Mucosa of descending colon (tissue), 3 donors: ENCODE measurements at regions not wholly inside any gene's neighbourhood (a gene's known extent, or its start where the extent isn't known, plus 50 kb on each side); places are given as distances from the start of the nearest gene placed in this dataset.

Source experiments
- ATAC-seq: fragments of 200-7000 bp; cut with Tn5 transposase; one replicate; pipeline ENCODE4 v1.9.1; 2020; ENCODE audit warnings: mild to moderate bottlenecking, moderate library complexity
- DNase-seq, 3 donors: peaks; one replicate each; pipeline ENCODE4 v3.0.0-alpha.2; 2020
- H3K36me3 ChIP-seq: fragments of 200-600 bp; one replicate; pipeline ENCODE4 v1.8.0; 2021; ENCODE audit warnings: low read depth, mild to moderate bottlenecking
- H3K4me1 ChIP-seq: fragments of 200-600 bp; one replicate; pipeline ENCODE4 v1.8.0; 2021; ENCODE audit warnings: low read depth, mild to moderate bottlenecking
- H3K4me3 ChIP-seq: fragments of 200-600 bp; one replicate; pipeline ENCODE4 v1.8.0; 2021; ENCODE audit warnings: mild to moderate bottlenecking
- H3K9me3 ChIP-seq: fragments of 200-600 bp; one replicate; pipeline ENCODE4 v1.8.0; 2021; ENCODE audit warnings: mild to moderate bottlenecking
- intact Hi-C, 2 donors: fragments of 100-400 bp; cut with DNase I in 1 of 2; cut with micrococcal nuclease in 1 of 2; formaldehyde crosslinking; loops; one replicate each; pipeline versions ENCODE4 v1.11.0 to v1.11.1; 2022; cut with DNase I, micrococcal nuclease
- TF ChIP-seq, protein P1 (sequence below): fragments of 200-600 bp; IDR thresholded peaks from one replicate; pipeline ENCODE4 v1.8.0; 2022; ENCODE audit warnings: antibody characterized with exemption, mild to moderate bottlenecking
- donor health status: DM: no; HTN: no; CAD: no; lungs with moderate emphysema.
- donor health status: DM: no; HTN: no; CAD: no.
- donor health status: DM: no; HTN: yes; CAD: no.

DNA sequence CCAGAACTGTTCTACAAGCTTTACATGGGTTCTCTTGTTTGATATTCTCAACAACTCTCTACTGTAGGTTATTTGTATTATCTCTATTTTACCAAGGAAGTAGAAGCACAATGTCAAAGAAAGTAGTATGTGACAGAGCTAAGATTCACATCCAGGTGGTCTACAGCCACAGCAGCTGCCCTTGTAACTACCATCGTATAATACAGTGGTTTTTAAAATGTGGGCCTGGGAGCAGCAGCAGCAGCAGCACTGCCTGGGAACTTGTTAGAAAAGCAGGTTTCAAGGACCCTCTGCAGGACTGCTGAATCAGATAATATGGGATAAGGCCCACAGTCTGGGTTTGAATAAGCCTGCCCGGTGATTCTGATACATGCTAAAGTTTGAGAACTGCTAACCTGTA lies 357.1 kb upstream of the SATB1 start:
- H3K4me3 ChIP-seq: no peak overlapping the region
- no peak for ATAC-seq
- TF ChIP-seq, protein P1, sequence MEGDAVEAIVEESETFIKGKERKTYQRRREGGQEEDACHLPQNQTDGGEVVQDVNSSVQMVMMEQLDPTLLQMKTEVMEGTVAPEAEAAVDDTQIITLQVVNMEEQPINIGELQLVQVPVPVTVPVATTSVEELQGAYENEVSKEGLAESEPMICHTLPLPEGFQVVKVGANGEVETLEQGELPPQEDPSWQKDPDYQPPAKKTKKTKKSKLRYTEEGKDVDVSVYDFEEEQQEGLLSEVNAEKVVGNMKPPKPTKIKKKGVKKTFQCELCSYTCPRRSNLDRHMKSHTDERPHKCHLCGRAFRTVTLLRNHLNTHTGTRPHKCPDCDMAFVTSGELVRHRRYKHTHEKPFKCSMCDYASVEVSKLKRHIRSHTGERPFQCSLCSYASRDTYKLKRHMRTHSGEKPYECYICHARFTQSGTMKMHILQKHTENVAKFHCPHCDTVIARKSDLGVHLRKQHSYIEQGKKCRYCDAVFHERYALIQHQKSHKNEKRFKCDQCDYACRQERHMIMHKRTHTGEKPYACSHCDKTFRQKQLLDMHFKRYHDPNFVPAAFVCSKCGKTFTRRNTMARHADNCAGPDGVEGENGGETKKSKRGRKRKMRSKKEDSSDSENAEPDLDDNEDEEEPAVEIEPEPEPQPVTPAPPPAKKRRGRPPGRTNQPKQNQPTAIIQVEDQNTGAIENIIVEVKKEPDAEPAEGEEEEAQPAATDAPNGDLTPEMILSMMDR: no peak
- no peaks in the 10 kb centered on the region for H3K9me3 ChIP-seq
- intact Hi-C loops: no loop called here
- no peaks in the 10 kb centered on the region for H3K4me1 ChIP-seq
- H3K36me3 ChIP-seq: no peaks in the 10 kb centered on the region
- DNase-seq: no peak

DNA sequence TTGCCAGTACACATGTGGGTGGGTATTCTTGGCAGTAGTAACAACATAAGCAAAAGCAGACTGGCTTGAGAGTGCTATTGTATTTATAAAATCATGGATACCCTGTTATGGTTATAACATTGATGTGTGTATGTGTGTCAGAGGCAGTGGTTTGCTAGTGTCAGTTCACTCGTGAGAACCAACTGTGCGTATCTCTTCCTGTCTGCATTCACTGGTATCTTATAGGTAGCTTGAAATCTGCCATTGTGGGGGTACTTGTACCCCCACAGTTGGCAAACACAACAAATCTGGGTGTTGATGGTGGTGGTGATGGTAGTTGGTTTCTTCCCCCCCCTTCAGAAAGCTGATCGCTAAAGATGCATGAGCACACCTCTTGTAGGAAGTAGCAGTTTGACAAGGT lies 355.8 kb upstream of the SATB1 start:
- TF ChIP-seq, protein P1: no peak
- Histone ChIP-seq H3K4me3 (no peak overlapping the region), H3K4me1 (no peaks in the 10 kb centered on the region), H3K36me3 (no peaks in the 10 kb centered on the region), H3K9me3 (no peaks in the 10 kb centered on the region)
- no peak for DNase-seq
- intact Hi-C loops: no loop called here
- no peak for ATAC-seq

DNA sequence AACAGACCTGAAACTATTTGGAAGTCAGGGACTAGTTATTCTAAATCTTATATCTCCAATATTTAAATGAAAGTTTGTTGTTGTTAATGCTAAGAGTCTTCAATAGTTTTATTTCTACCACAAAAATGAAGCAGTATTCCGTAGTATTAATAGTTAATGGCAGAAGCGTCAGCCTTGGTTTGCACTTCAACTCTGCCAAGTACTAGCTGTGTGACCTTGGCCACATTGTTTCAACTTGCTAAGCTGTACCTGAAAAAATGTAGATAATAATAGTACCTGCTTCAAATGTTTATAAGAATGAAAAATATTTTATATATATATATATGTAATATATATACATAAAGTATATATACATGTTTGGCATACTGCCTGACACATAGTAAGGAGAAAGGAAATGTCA lies 354.6 kb upstream of the SATB1 start:
- Histone ChIP-seq H3K36me3 (no peaks in the 10 kb centered on the region), H3K4me3 (no peak overlapping the region), H3K4me1 (no peaks in the 10 kb centered on the region), H3K9me3 (no peaks in the 10 kb centered on the region)
- TF ChIP-seq, protein P1: no peak
- intact Hi-C loops: no loop called here
- no peak for DNase-seq
- no peak for ATAC-seq

DNA sequence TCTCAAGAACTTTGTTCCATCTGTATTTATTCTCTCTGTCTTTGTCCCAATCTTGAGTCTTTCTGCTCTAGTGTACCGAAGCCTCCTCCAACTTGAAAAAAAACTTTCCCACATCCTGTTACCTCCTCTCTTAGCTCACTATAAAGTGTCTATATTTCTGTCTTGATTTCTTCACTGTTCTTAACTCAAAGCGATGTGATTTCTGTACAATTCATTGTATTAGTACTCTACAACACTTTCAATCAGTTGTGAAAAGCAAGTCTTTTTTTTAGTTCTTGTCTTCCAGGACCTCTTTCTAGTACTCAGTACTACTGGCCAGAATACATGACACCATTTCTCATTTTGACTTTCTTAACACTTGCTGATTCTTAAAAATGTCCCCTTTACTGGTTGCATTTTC lies 353.5 kb upstream of the SATB1 start:
- no peaks in the 10 kb centered on the region for H3K9me3 ChIP-seq
- TF ChIP-seq, protein P1: no peak
- intact Hi-C loops: no loop called here
- DNase-seq: no peak
- H3K36me3 ChIP-seq: no peaks in the 10 kb centered on the region
- ATAC-seq: no peak
- no peaks in the 10 kb centered on the region for H3K4me1 ChIP-seq
- no peak overlapping the region for H3K4me3 ChIP-seq

DNA sequence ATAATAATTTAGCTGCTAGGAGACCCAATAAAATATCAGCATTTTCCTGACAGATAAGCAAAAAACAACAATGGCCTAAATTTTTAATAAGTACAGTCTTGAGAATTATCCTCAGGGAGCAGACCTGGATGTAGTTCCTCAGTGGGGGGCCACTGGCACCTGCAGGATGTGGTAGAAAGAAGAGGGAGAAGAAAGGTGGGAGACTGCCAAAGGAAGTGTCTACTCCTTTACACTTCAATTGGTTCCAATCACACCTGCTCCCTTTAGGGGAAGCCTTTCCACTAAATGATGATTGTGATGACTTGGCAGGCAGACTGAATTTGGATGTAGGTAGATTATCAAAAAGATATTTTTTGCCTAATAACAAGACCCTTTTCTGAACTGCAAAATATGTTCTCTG lies 353.0 kb upstream of the SATB1 start:
- no peaks in the 10 kb centered on the region for H3K9me3 ChIP-seq
- H3K4me1 ChIP-seq: no peaks in the 10 kb centered on the region
- no peak overlapping the region for H3K4me3 ChIP-seq
- TF ChIP-seq, protein P1: no peak
- no peak for DNase-seq
- intact Hi-C loops: no loop called here
- H3K36me3 ChIP-seq: no peaks in the 10 kb centered on the region
- no peak for ATAC-seq

DNA sequence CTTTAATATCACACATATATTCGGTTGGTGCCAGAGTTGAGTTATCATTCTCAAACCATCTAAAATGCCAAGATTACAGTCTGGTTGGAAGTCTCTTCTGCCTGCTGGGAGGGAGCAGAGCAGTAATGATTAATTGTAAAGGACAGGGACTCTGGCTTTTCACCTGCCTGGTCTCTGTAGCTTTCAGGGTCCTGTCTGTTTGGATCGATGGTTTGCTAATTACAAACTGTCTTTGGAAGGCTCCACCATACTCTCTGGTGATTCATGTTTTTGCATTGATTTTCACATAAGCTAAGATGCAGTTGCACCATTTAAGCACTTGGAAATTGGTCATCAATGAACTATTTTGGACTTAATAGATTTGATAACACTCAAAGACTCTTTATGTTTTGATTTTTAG lies 350.4 kb upstream of the SATB1 start:
- no peak for ATAC-seq

More for the DNA sequence above, 350.4 kb upstream of the SATB1 start:
- TF ChIP-seq, protein P1: no peak
- intact Hi-C loops: no loop called here
- Histone ChIP-seq H3K36me3 (no peaks in the 10 kb centered on the region), H3K9me3 (no peaks in the 10 kb centered on the region), H3K4me1 (no peaks in the 10 kb centered on the region), H3K4me3 (no peak overlapping the region)
- no peak for DNase-seq
